ENCODE measurements at regions not wholly inside any gene's neighbourhood (a gene's known extent, or its start where the extent isn't known, plus 50 kb on each side); places are given as distances from the start of the nearest gene placed in this dataset.

DNA sequence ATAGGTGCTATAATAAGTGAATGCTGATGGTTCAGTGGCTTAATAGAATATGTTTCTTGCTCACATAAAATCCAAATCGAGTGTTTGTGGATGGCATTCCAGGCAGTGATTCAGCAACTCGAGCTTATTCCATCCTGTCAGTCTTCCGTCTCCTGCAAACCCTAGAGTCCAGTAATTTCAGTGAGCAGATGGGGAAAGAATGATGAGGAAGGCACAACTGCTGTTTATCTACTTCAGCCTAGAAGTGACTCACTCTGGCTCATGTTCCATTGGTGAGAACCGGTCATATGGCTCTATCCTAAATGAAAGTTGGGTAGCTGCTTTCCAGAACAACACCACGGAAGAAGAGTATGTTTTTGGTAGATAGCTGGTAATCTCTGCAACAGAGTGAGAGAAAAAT lies 421.8 kb upstream of the PDE3A start:
- no peak for FAIRE-seq

More for the DNA sequence above, 421.8 kb upstream of the PDE3A start:
- ChIA-PET CTCF (ENCODE audit: low intra/inter-chr PET ratio) (no interaction called here), POLR2A (no interaction called here)
- no peaks in the 10 kb centered on the region for H3K79me2 ChIP-seq (ENCODE audit: control insufficient read depth, insufficient read depth, low read length)
- no peaks in the 10 kb centered on the region for H3K9me3 ChIP-seq (replicated peaks; ENCODE audit: control insufficient read depth, insufficient read depth, low read depth, low read length)
- no peaks in the 10 kb centered on the region for H3K36me3 ChIP-seq (ENCODE audit: control insufficient read depth, insufficient read depth, low read length)
- H3K27me3 ChIP-seq (ENCODE audit: control insufficient read depth in 2 of 2, insufficient read depth in 2 of 2, low read length in 2 of 2) = no peaks in the 10 kb centered on the region
- no peak overlapping the region for H3K4me3 ChIP-seq
- no TSS peak for BruUV-seq (replicated peaks)
- no peak for ATAC-seq
- WGBS (ENCODE audit: insufficient coverage, low coverage, missing lambda C conversion rate) = 0% methylated on average over 5 of the region's 5 CpGs
- no peak overlapping the region for H3K27ac ChIP-seq (ENCODE audit: extremely low read depth, low read depth, low read length)
- no peak for DNase-seq (ENCODE audit: extremely low read depth in 1 of 4, low spot score in 3 of 4)
- intact Hi-C loops (cut with micrococcal nuclease) = no loop called here
- no peaks in the 10 kb centered on the region for H3K9me1 ChIP-seq (ENCODE audit: control insufficient read depth, insufficient read depth, low read length)
- no peak overlapping the region for H2AFZ ChIP-seq (ENCODE audit: low read depth, low read length)
- H3K9ac ChIP-seq (ENCODE audit: insufficient read depth in 1 of 2, low read depth in 2 of 2, low read length in 2 of 2) = no peak overlapping the region
- H3K4me2 ChIP-seq (ENCODE audit: insufficient read depth, low read length) = no peak overlapping the region
- no peaks in the 10 kb centered on the region for H4K20me1 ChIP-seq (replicated peaks; ENCODE audit: control insufficient read depth, insufficient read depth, low read length)
- no peaks in the 10 kb centered on the region for H3K4me1 ChIP-seq (replicated peaks in 1 of 2; ENCODE audit: control insufficient read depth in 2 of 2, insufficient read depth in 2 of 2, low read length in 2 of 2)
- TF ChIP-seq FIP1L1 (IDR thresholded peaks at IDR 0.05; ENCODE audit: low read depth, low read length, poor library complexity, severe bottlenecking) (no peak), HDAC2 (IDR thresholded peaks at IDR 0.05) (no peak), SREBF2 (CRISPR knock-in tag; IDR thresholded peaks at IDR 0.05) (no peak), MCM5 (IDR thresholded peaks at IDR 0.05; ENCODE audit: low read depth) (no peak), HDAC6 (IDR thresholded peaks at IDR 0.05; ENCODE audit: low read depth, low read length) (no peak), POU5F1 (IDR thresholded peaks at IDR 0.05; ENCODE audit: borderline replicate concordance, low read depth, low read length, partially characterized antibody) (no peak), ZNF57 (CRISPR knock-in tag; IDR thresholded peaks at IDR 0.05) (no peak), KDM1A (IDR thresholded peaks at IDR 0.05) (no peak), RBM22 (IDR thresholded peaks at IDR 0.05; ENCODE audit: low read depth, low read length, poor library complexity, severe bottlenecking) (no peak)
- TF ChIP-seq, protein P1, sequence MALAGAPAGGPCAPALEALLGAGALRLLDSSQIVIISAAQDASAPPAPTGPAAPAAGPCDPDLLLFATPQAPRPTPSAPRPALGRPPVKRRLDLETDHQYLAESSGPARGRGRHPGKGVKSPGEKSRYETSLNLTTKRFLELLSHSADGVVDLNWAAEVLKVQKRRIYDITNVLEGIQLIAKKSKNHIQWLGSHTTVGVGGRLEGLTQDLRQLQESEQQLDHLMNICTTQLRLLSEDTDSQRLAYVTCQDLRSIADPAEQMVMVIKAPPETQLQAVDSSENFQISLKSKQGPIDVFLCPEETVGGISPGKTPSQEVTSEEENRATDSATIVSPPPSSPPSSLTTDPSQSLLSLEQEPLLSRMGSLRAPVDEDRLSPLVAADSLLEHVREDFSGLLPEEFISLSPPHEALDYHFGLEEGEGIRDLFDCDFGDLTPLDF (CRISPR knock-in tag; IDR thresholded peaks at IDR 0.05) = no peak
- TF ChIP-seq, protein P2, sequence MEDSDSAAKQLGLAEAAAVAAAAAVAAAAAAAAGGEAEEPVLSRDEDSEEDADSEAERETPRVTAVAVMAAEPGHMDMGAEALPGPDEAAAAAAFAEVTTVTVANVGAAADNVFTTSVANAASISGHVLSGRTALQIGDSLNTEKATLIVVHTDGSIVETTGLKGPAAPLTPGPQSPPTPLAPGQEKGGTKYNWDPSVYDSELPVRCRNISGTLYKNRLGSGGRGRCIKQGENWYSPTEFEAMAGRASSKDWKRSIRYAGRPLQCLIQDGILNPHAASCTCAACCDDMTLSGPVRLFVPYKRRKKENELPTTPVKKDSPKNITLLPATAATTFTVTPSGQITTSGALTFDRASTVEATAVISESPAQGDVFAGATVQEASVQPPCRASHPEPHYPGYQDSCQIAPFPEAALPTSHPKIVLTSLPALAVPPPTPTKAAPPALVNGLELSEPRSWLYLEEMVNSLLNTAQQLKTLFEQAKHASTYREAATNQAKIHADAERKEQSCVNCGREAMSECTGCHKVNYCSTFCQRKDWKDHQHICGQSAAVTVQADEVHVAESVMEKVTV (CRISPR knock-in tag; IDR thresholded peaks at IDR 0.05) = no peak
- TF ChIP-seq, protein P3, sequence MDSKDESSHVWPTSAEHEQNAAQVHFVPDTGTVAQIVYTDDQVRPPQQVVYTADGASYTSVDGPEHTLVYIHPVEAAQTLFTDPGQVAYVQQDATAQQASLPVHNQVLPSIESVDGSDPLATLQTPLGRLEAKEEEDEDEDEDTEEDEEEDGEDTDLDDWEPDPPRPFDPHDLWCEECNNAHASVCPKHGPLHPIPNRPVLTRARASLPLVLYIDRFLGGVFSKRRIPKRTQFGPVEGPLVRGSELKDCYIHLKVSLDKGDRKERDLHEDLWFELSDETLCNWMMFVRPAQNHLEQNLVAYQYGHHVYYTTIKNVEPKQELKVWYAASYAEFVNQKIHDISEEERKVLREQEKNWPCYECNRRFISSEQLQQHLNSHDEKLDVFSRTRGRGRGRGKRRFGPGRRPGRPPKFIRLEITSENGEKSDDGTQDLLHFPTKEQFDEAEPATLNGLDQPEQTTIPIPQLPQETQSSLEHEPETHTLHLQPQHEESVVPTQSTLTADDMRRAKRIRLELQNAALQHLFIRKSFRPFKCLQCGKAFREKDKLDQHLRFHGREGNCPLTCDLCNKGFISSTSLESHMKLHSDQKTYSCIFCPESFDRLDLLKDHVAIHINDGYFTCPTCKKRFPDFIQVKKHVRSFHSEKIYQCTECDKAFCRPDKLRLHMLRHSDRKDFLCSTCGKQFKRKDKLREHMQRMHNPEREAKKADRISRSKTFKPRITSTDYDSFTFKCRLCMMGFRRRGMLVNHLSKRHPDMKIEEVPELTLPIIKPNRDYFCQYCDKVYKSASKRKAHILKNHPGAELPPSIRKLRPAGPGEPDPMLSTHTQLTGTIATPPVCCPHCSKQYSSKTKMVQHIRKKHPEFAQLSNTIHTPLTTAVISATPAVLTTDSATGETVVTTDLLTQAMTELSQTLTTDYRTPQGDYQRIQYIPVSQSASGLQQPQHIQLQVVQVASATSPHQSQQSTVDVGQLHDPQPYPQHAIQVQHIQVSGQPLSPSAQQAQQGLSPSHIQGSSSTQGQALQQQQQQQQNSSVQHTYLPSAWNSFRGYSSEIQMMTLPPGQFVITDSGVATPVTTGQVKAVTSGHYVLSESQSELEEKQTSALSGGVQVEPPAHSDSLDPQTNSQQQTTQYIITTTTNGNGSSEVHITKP (IDR thresholded peaks at IDR 0.05; ENCODE audit: partially characterized antibody) = no peak
- in situ Hi-C loops (cut with MboI) = no loop called here

Measured in K562 (cell line).